ENCODE measurements at regions not wholly inside any gene's neighbourhood (a gene's known extent, or its start where the extent isn't known, plus 50 kb on each side); places are given as distances from the start of the nearest gene placed in this dataset.

GRCh38 chr15:95681836-95682544 is 648.5 kb upstream of the NR2F2 start:
- no peak for TF ChIP-seq PATZ1 (CRISPR knock-in tag; IDR thresholded peaks at IDR 0.05; ENCODE audit: borderline replicate concordance)
- no peak for TF ChIP-seq CREB5 (CRISPR knock-in tag; IDR thresholded peaks at IDR 0.05; ENCODE audit: low read depth)
- TF ChIP-seq CSDC2 (CRISPR knock-in tag; IDR thresholded peaks at IDR 0.05) = no peak
- no peak for TF ChIP-seq POU6F1 (CRISPR knock-in tag; IDR thresholded peaks at IDR 0.05; ENCODE audit: borderline replicate concordance, low read depth)
- TF ChIP-seq ESRRG (CRISPR knock-in tag; IDR thresholded peaks at IDR 0.05) = no peak

Data from SK-N-SH treated with all-trans-retinoic acid at 6 μM for 48 hours (cell line).